Body of pancreas (tissue), 4 donors: ENCODE measurements at regions not wholly inside any gene's neighbourhood (a gene's known extent, or its start where the extent isn't known, plus 50 kb on each side); places are given as distances from the start of the nearest gene placed in this dataset.

Experiments used
- POLR2A ChIP-seq, 3 donors: fragments of 450-650 bp; IDR thresholded peaks; one replicate each; pipeline ENCODE4 v1.6.1; 2016; ENCODE audit warnings: antibody characterized with exemption in 3 of 3, mild to moderate bottlenecking in 2 of 3
- TF ChIP-seq, protein P1 (sequence below), 7 experiments: fragments of 450-650 bp in 4 of 7; fragments of 200-600 bp in 3 of 7; sonication (generic) in 3 of 7; IDR thresholded peaks; one replicate each; pipeline ENCODE4 v1.5.1; 2016 to 2019; ENCODE audit warnings: antibody characterized with exemption in 7 of 7

DNA sequence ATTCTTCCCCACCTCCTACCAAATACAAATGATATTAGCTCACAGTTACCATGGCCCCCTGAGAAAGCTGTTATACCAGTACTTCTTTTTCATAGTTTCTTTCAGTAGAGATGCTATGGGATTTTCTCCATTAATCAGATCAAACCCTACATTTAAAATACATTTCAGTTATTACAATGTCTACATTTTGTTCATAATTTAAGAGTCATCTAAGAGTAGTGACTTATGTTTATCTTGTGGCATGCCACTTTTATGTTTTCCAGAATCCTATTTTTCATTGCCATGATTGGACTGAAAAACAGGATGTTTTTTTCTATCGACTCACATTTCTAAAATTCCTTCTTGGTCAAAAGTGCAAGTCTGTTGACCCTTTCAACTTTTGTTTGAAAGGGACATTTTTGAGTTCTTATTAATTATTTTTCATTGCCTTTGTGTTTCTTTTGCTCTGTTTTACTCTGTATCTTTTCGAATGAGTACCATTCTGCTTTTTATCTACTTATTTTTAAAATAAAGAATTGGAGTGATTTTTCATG lies 77.4 kb upstream of the ANXA1 start:
- TF ChIP-seq, protein P1, sequence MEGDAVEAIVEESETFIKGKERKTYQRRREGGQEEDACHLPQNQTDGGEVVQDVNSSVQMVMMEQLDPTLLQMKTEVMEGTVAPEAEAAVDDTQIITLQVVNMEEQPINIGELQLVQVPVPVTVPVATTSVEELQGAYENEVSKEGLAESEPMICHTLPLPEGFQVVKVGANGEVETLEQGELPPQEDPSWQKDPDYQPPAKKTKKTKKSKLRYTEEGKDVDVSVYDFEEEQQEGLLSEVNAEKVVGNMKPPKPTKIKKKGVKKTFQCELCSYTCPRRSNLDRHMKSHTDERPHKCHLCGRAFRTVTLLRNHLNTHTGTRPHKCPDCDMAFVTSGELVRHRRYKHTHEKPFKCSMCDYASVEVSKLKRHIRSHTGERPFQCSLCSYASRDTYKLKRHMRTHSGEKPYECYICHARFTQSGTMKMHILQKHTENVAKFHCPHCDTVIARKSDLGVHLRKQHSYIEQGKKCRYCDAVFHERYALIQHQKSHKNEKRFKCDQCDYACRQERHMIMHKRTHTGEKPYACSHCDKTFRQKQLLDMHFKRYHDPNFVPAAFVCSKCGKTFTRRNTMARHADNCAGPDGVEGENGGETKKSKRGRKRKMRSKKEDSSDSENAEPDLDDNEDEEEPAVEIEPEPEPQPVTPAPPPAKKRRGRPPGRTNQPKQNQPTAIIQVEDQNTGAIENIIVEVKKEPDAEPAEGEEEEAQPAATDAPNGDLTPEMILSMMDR (IDR thresholded peaks at IDR 0.05), result no peak
- TF ChIP-seq POLR2A (IDR thresholded peaks at IDR 0.05), result no peak
